Mesenchymal stem cell (in vitro differentiated cells and primary cell): ENCODE measurements at regions not wholly inside any gene's neighbourhood (a gene's known extent, or its start where the extent isn't known, plus 50 kb on each side); places are given as distances from the start of the nearest gene placed in this dataset.

Experiments
- DNase-seq: peaks from one replicate; pipeline ENCODE4 v3.0.0-alpha.2; 2013
- H2AFZ ChIP-seq: one replicate; pipeline ENCODE4 v1.6.1; 2013; ENCODE audit warnings: low read depth, mild to moderate bottlenecking, control low read depth, inconsistent platforms, low read length, moderate library complexity
- H2AK5ac ChIP-seq: 2 replicates; pipeline ENCODE4 v1.6.1; 2013; ENCODE audit warnings: low read length, moderate library complexity, mild to moderate bottlenecking, inconsistent platforms; ENCODE audit not compliant: severe bottlenecking
- H2BK120ac ChIP-seq: one replicate; pipeline ENCODE4 v1.6.1; 2013; ENCODE audit warnings: low read depth, mild to moderate bottlenecking, inconsistent platforms, low read length, moderate library complexity
- H2BK12ac ChIP-seq, 2 experiments: one replicate each; pipeline ENCODE4 v1.6.1; 2013; ENCODE audit warnings: inconsistent platforms in 2 of 2, low read length in 2 of 2, mild to moderate bottlenecking in 2 of 2, moderate library complexity in 2 of 2, control low read depth in 1 of 2
- H2BK15ac ChIP-seq: one replicate; pipeline ENCODE4 v1.6.1; 2013; ENCODE audit warnings: mild to moderate bottlenecking, low read depth, inconsistent platforms; ENCODE audit not compliant: poor library complexity, severe bottlenecking
- H2BK5ac ChIP-seq: 2 replicates; pipeline ENCODE4 v1.6.1; 2013; ENCODE audit warnings: low read depth, mild to moderate bottlenecking, low read length, control low read depth, inconsistent platforms; ENCODE audit not compliant: poor library complexity, severe bottlenecking
- H3K14ac ChIP-seq, 2 experiments: one replicate each; pipeline ENCODE4 v1.6.1; 2013; ENCODE audit warnings: inconsistent platforms in 2 of 2, low read length in 2 of 2, control low read depth in 1 of 2, mild to moderate bottlenecking in 1 of 2, moderate library complexity in 1 of 2
- H3K18ac ChIP-seq, 2 experiments: one replicate each; pipeline ENCODE4 v1.6.1; 2013; ENCODE audit warnings: inconsistent platforms in 2 of 2, low read length in 2 of 2, control low read depth in 1 of 2, low read depth in 1 of 2, mild to moderate bottlenecking in 1 of 2
- H3K23ac ChIP-seq, 2 experiments: one replicate each; pipeline ENCODE4 v1.6.1; 2013; ENCODE audit warnings: inconsistent platforms in 2 of 2, low read length in 2 of 2, mild to moderate bottlenecking in 2 of 2, moderate library complexity in 2 of 2, control low read depth in 1 of 2
- H3K27ac ChIP-seq: 2 replicates; pipeline ENCODE4 v1.5.1; 2013; ENCODE audit warnings: mild to moderate bottlenecking, moderate library complexity, low read length, control low read depth, inconsistent platforms; ENCODE audit not compliant: poor library complexity, severe bottlenecking
- H3K27me3 ChIP-seq, 2 experiments: 2 replicates each; pipeline versions ENCODE4 v1.6.1 to v1.7.0; 2013; ENCODE audit warnings: low read length in 2 of 2, mild to moderate bottlenecking in 2 of 2, moderate library complexity in 2 of 2, control low read depth in 1 of 2, inconsistent platforms in 1 of 2; ENCODE audit not compliant: control insufficient read depth in 1 of 2, insufficient read depth in 1 of 2
- H3K36me3 ChIP-seq, 2 experiments: 2 replicates each; pipeline versions ENCODE4 v1.6.1 to v1.7.0; 2013; ENCODE audit warnings: low read length in 2 of 2, control low read depth in 1 of 2, inconsistent platforms in 1 of 2, low read depth in 1 of 2, mild to moderate bottlenecking in 1 of 2; ENCODE audit not compliant: insufficient read depth in 2 of 2, control insufficient read depth in 1 of 2
- H3K4ac ChIP-seq, 2 experiments: one replicate each; pipeline ENCODE4 v1.6.1; 2013; ENCODE audit warnings: inconsistent platforms in 2 of 2, low read length in 2 of 2, mild to moderate bottlenecking in 2 of 2, moderate library complexity in 2 of 2, control low read depth in 1 of 2, low read depth in 1 of 2
- H3K4me1 ChIP-seq: 2 replicates; pipeline ENCODE4 v1.6.1; 2013; ENCODE audit warnings: low read depth, low read length, control low read depth; ENCODE audit not compliant: control insufficient read depth, insufficient read depth
- H3K4me2 ChIP-seq: 2 replicates; pipeline ENCODE4 v1.6.1; 2013; ENCODE audit warnings: low read length, mild to moderate bottlenecking, inconsistent platforms; ENCODE audit not compliant: poor library complexity, severe bottlenecking
- H3K4me3 ChIP-seq, 2 experiments: 2 replicates each; pipeline versions ENCODE4 v1.5.1 to v1.7.0; 2013; ENCODE audit warnings: low read length in 2 of 2, mild to moderate bottlenecking in 2 of 2, control low read depth in 1 of 2, low read depth in 1 of 2; ENCODE audit not compliant: insufficient read depth in 1 of 2
- H3K79me1 ChIP-seq: replicated peaks from 2 replicates; pipeline ENCODE4 v1.6.1; 2013; ENCODE audit warnings: mild to moderate bottlenecking, control low read depth, low read length, inconsistent platforms; ENCODE audit not compliant: poor library complexity, severe bottlenecking
- H3K9ac ChIP-seq: 2 replicates; pipeline ENCODE4 v1.7.0; 2013; ENCODE audit warnings: mild to moderate bottlenecking, low read length, moderate library complexity
- H3K9me3 ChIP-seq: 2 replicates; pipeline ENCODE4 v1.7.0; 2013; ENCODE audit warnings: mild to moderate bottlenecking, low read length; ENCODE audit not compliant: control insufficient read depth
- H4K8ac ChIP-seq: one replicate; pipeline ENCODE4 v1.6.1; 2013; ENCODE audit warnings: inconsistent platforms, mild to moderate bottlenecking, low read length, moderate library complexity
- H4K91ac ChIP-seq: one replicate; pipeline ENCODE4 v1.6.1; 2013; ENCODE audit warnings: mild to moderate bottlenecking, low read length, inconsistent platforms
- WGBS: methylation state at CpG from one replicate; pipeline ENCODE4 v1.1.7; 2013; ENCODE audit warnings: mixed read lengths; 5-methylcytosine and 5-hydroxymethylcytosine counted together

GRCh38 chr1:36658838-36659237 is 176.1 kb upstream of the CSF3R start:
- H3K4me3 ChIP-seq = no peak overlapping the region
- no peak for DNase-seq
- WGBS = 47% methylated on average over 3 of the region's 3 CpGs
- no peaks in the 10 kb centered on the region for H3K79me1 ChIP-seq
- H3K9ac ChIP-seq = no peak overlapping the region
- H3K27me3 ChIP-seq = peaks cover 0 to 46% of the 10 kb centered on the region in 2 experiments
- H3K4ac ChIP-seq = no peak overlapping the region
- H2BK12ac ChIP-seq = no peak overlapping the region
- H4K8ac ChIP-seq = no peak overlapping the region
- no peaks in the 10 kb centered on the region for H3K36me3 ChIP-seq
- no peak overlapping the region for H2AK5ac ChIP-seq
- no peak overlapping the region for H2BK15ac ChIP-seq
- H3K4me2 ChIP-seq = no peak overlapping the region
- no peaks in the 10 kb centered on the region for H3K9me3 ChIP-seq
- no peak overlapping the region for H3K27ac ChIP-seq
- H3K18ac ChIP-seq = no peak overlapping the region
- H2BK120ac ChIP-seq = no peak overlapping the region
- H3K23ac ChIP-seq = no peak overlapping the region
- H3K14ac ChIP-seq = no peak overlapping the region
- H4K91ac ChIP-seq = no peak overlapping the region
- no peak overlapping the region for H2AFZ ChIP-seq
- no peak overlapping the region for H2BK5ac ChIP-seq
- no peaks in the 10 kb centered on the region for H3K4me1 ChIP-seq

- Histone ChIP-seq H2BK120ac (no peak overlapping the region), H3K27me3 (peaks cover 0 to 46% of the 10 kb centered on the region in 2 experiments), H2AK5ac (no peak overlapping the region), H4K8ac (no peak overlapping the region), H3K23ac (no peak overlapping the region), H3K18ac (no peak overlapping the region), H3K14ac (no peak overlapping the region), H2BK5ac (no peak overlapping the region), H3K9ac (no peak overlapping the region), H3K9me3 (no peaks in the 10 kb centered on the region), H3K4me1 (no peaks in the 10 kb centered on the region), H3K36me3 (no peaks in the 10 kb centered on the region), H3K4ac (no peak overlapping the region), H3K4me3 (no peak overlapping the region), H3K4me2 (no peak overlapping the region), H3K27ac (no peak overlapping the region), H3K79me1 (no peaks in the 10 kb centered on the region), H4K91ac (no peak overlapping the region), H2BK15ac (no peak overlapping the region), H2BK12ac (no peak overlapping the region), H2AFZ (no peak overlapping the region)
- WGBS = 85% methylated on average over 6 of the region's 6 CpGs
- DNase-seq = no peak
These were observed 175.1 kb upstream of the CSF3R start for GRCh38 chr1:36657826-36658225.

- Histone ChIP-seq H3K9me3 (no peaks in the 10 kb centered on the region), H2BK120ac (no peak overlapping the region), H3K4me3 (no peak overlapping the region), H3K14ac (no peak overlapping the region), H3K4me2 (no peak overlapping the region), H3K4me1 (no peaks in the 10 kb centered on the region), H2BK5ac (no peak overlapping the region), H3K27ac (no peak overlapping the region), H2BK12ac (no peak overlapping the region), H3K27me3 (peaks cover 0 to 45% of the 10 kb centered on the region in 2 experiments), H3K4ac (no peak overlapping the region), H3K36me3 (no peaks in the 10 kb centered on the region), H2AK5ac (no peak overlapping the region), H3K79me1 (no peaks in the 10 kb centered on the region), H3K23ac (no peak overlapping the region), H2AFZ (no peak overlapping the region), H4K8ac (no peak overlapping the region), H3K9ac (no peak overlapping the region), H3K18ac (no peak overlapping the region), H2BK15ac (no peak overlapping the region), H4K91ac (no peak overlapping the region)
- DNase-seq = no peak
These were observed 174.1 kb upstream of the CSF3R start for GRCh38 chr1:36656838-36657237.

GRCh38 chr1:36656271-36656670 is 173.6 kb upstream of the CSF3R start:
- H2AFZ ChIP-seq = no peak overlapping the region
- no peaks in the 10 kb centered on the region for H3K79me1 ChIP-seq
- no peak overlapping the region for H3K9ac ChIP-seq
- no peak overlapping the region for H2BK5ac ChIP-seq
- peaks cover 0 to 48% of the 10 kb centered on the region in 2 experiments for H3K27me3 ChIP-seq
- H3K4me1 ChIP-seq = no peaks in the 10 kb centered on the region
- H3K36me3 ChIP-seq = no peaks in the 10 kb centered on the region
- no peak overlapping the region for H2BK15ac ChIP-seq
- H3K23ac ChIP-seq = no peak overlapping the region
- DNase-seq = no peak
- no peak overlapping the region for H2BK120ac ChIP-seq
- no peaks in the 10 kb centered on the region for H3K9me3 ChIP-seq
- no peak overlapping the region for H3K4me3 ChIP-seq
- H3K27ac ChIP-seq = no peak overlapping the region
- no peak overlapping the region for H3K14ac ChIP-seq
- H3K4me2 ChIP-seq = no peak overlapping the region
- 59% methylated on average over 2 of the region's 2 CpGs for WGBS
- no peak overlapping the region for H4K8ac ChIP-seq
- H3K4ac ChIP-seq = no peak overlapping the region
- H2AK5ac ChIP-seq = no peak overlapping the region
- no peak overlapping the region for H4K91ac ChIP-seq
- no peak overlapping the region for H3K18ac ChIP-seq
- no peak overlapping the region for H2BK12ac ChIP-seq
